Neural crest cell (in vitro differentiated cells): ENCODE measurements at regions not wholly inside any gene's neighbourhood (a gene's known extent, or its start where the extent isn't known, plus 50 kb on each side); places are given as distances from the start of the nearest gene placed in this dataset.

Experiments
- DNase-seq: peaks from one replicate; pipeline ENCODE4 v3.0.0; 2021; ENCODE audit warnings: low read depth, mixed read lengths, low spot score
- H3K27ac Mint-ChIP-seq: one replicate; pipeline ENCODE4 v1.8.0; 2021; ENCODE audit warnings: mild to moderate bottlenecking, mixed read lengths; ENCODE audit not compliant: unreplicated experiment
- H3K27me3 Mint-ChIP-seq: 2 replicates; pipeline ENCODE4 v1.8.0; 2021; ENCODE audit warnings: low read depth, mild to moderate bottlenecking, mixed read lengths
- H3K36me3 Mint-ChIP-seq: 2 replicates; pipeline ENCODE4 v1.8.0; 2021; ENCODE audit warnings: low read depth, mild to moderate bottlenecking, mixed read lengths
- H3K4me1 Mint-ChIP-seq: 2 replicates; pipeline ENCODE4 v1.8.0; 2021; ENCODE audit warnings: mixed read lengths
- H3K4me3 Mint-ChIP-seq: one replicate; pipeline ENCODE4 v1.8.0; 2021; ENCODE audit warnings: mild to moderate bottlenecking, mixed read lengths
- H3K9me3 Mint-ChIP-seq: 2 replicates; pipeline ENCODE4 v1.8.0; 2021; ENCODE audit warnings: mixed read lengths
- TF ChIP-seq, protein P1 (sequence below): fragments of 200-600 bp; sonication (generic); conservative IDR thresholded peaks from 2 replicates; pipeline ENCODE4 v1.5.0; 2021; ENCODE audit warnings: antibody characterized with exemption, mild to moderate bottlenecking

DNA sequence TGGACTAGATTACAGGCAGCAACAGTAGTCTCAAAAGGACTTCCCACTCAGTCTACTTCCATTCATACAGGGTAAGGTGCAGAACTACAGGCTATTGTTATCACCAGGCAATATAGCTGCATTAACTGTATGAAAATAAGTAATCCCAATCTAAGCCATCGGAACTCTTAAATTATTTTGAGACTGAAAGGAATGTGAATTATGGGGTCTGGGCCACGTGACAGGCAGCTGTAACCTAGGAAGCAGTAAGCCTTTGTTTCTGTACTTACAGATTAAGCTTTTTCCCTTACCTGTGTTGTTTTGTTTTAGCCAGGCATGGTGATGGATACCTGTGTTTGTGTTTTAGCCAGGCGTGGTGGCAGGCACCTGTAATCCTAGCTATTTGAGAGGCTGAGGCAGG is 152.4 kb upstream of the TRIM24 start:
- Mint-ChIP-seq H3K4me3 (no peak overlapping the region), H3K9me3 (peaks cover 3% of the 10 kb centered on the region), H3K36me3 (no peaks in the 10 kb centered on the region), H3K27me3 (no peaks in the 10 kb centered on the region), H3K27ac (no peak overlapping the region), H3K4me1 (no peaks in the 10 kb centered on the region)
- no peak for DNase-seq
- TF ChIP-seq, protein P1, sequence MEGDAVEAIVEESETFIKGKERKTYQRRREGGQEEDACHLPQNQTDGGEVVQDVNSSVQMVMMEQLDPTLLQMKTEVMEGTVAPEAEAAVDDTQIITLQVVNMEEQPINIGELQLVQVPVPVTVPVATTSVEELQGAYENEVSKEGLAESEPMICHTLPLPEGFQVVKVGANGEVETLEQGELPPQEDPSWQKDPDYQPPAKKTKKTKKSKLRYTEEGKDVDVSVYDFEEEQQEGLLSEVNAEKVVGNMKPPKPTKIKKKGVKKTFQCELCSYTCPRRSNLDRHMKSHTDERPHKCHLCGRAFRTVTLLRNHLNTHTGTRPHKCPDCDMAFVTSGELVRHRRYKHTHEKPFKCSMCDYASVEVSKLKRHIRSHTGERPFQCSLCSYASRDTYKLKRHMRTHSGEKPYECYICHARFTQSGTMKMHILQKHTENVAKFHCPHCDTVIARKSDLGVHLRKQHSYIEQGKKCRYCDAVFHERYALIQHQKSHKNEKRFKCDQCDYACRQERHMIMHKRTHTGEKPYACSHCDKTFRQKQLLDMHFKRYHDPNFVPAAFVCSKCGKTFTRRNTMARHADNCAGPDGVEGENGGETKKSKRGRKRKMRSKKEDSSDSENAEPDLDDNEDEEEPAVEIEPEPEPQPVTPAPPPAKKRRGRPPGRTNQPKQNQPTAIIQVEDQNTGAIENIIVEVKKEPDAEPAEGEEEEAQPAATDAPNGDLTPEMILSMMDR, result no peak

- TF ChIP-seq, protein P1, result no peak
- Mint-ChIP-seq H3K27ac (no peak overlapping the region), H3K4me3 (no peak overlapping the region), H3K36me3 (no peaks in the 10 kb centered on the region), H3K27me3 (no peaks in the 10 kb centered on the region), H3K9me3 (peaks cover 3% of the 10 kb centered on the region), H3K4me1 (no peaks in the 10 kb centered on the region)
- DNase-seq, result no peak
These were observed 151.9 kb upstream of the TRIM24 start for GRCh38 chr7:138308136-138308535.

GRCh38 chr7:138309186-138309585 is 150.9 kb upstream of the TRIM24 start:
- H3K27me3 Mint-ChIP-seq, result no peaks in the 10 kb centered on the region
- peaks cover 3% of the 10 kb centered on the region for H3K9me3 Mint-ChIP-seq
- H3K4me3 Mint-ChIP-seq, result no peak overlapping the region
- TF ChIP-seq, protein P1, result no peak
- H3K27ac Mint-ChIP-seq, result no peak overlapping the region
- DNase-seq, result no peak
- H3K4me1 Mint-ChIP-seq, result peaks cover 5% of the 10 kb centered on the region
- H3K36me3 Mint-ChIP-seq, result no peaks in the 10 kb centered on the region

- Mint-ChIP-seq H3K27me3 (no peaks in the 10 kb centered on the region), H3K27ac (no peak overlapping the region), H3K36me3 (no peaks in the 10 kb centered on the region), H3K4me1 (peaks cover 7% of the 10 kb centered on the region), H3K4me3 (no peak overlapping the region), H3K9me3 (peaks cover 3% of the 10 kb centered on the region)
- TF ChIP-seq, protein P1, result no peak
- DNase-seq, result no peak
These were observed 146.3 kb upstream of the TRIM24 start for GRCh38 chr7:138313829-138314178.

- TF ChIP-seq, protein P1, result no peak
- no peak for DNase-seq
- H3K4me3 Mint-ChIP-seq, result no peak overlapping the region
- no peak overlapping the region for H3K27ac Mint-ChIP-seq
- peaks cover 6% of the 10 kb centered on the region for H3K9me3 Mint-ChIP-seq
- no peaks in the 10 kb centered on the region for H3K36me3 Mint-ChIP-seq
- H3K27me3 Mint-ChIP-seq, result no peaks in the 10 kb centered on the region
- H3K4me1 Mint-ChIP-seq, result peaks cover 7% of the 10 kb centered on the region
These were observed 143.5 kb upstream of the TRIM24 start for GRCh38 chr7:138316421-138317043.
